WERI-Rb-1 (cell line): ENCODE measurements at regions not wholly inside any gene's neighbourhood (a gene's known extent, or its start where the extent isn't known, plus 50 kb on each side); places are given as distances from the start of the nearest gene placed in this dataset.

Source experiments
- DNase-seq: peaks from one replicate; pipeline ENCODE4 v3.0.0-alpha.2; 2020
- H3K27ac ChIP-seq: fragments of 250-450 bp; sonication (Bioruptor Pico); 2 replicates; pipeline ENCODE4 v1.5.1; 2020; ENCODE audit warnings: mild to moderate bottlenecking, moderate library complexity
- H3K27me3 ChIP-seq: fragments of 250-450 bp; sonication (Bioruptor Pico); 2 replicates; pipeline ENCODE4 v1.5.1; 2021; ENCODE audit warnings: mild to moderate bottlenecking, low read depth, moderate library complexity; ENCODE audit not compliant: insufficient read depth, severe bottlenecking
- H3K36me3 ChIP-seq: fragments of 250-450 bp; sonication (Bioruptor Pico); 2 replicates; pipeline ENCODE4 v1.5.1; 2020; ENCODE audit warnings: mild to moderate bottlenecking, moderate library complexity
- H3K4me3 ChIP-seq: 2 replicates; pipeline ENCODE4 v1.5.1; 2011; ENCODE audit warnings: low read depth, mild to moderate bottlenecking, control low read depth, low read length
- H3K9me3 ChIP-seq: fragments of 250-450 bp; sonication (Bioruptor Pico); 2 replicates; pipeline ENCODE4 v1.5.1; 2021; ENCODE audit warnings: mild to moderate bottlenecking, moderate library complexity; ENCODE audit not compliant: severe bottlenecking
- CTCF ChIP-seq: IDR thresholded peaks from 2 replicates; pipeline ENCODE4 v1.5.1; 2011; ENCODE audit warnings: low read depth, mild to moderate bottlenecking, control low read depth, inconsistent platforms, low read length

- no peak for TF ChIP-seq CTCF
- peak; percentile 33 for DNase-seq
- H3K27ac ChIP-seq: peak overlapping the region; percentile 36; the same call in 1 of the 2 replicates
Observed at GRCh38 chr3:159860269-159861116, 128.1 kb upstream of the IL12A start.

GRCh38 chr3:159861369-159861987 is 127.2 kb upstream of the IL12A start:
- Histone ChIP-seq H3K9me3 (no peaks in the 10 kb centered on the region), H3K36me3 (no peaks in the 10 kb centered on the region), H3K4me3 (no peak overlapping the region), H3K27ac (no peak overlapping the region), H3K27me3 (no peaks in the 10 kb centered on the region)
- TF ChIP-seq CTCF: no peak
- DNase-seq: no peak

More at GRCh38 chr3:159860269-159861116, 128.1 kb upstream of the IL12A start:
- Histone ChIP-seq H3K4me3 (no peak overlapping the region), H3K36me3 (no peaks in the 10 kb centered on the region), H3K9me3 (no peaks in the 10 kb centered on the region), H3K27me3 (no peaks in the 10 kb centered on the region)

- H3K4me3 ChIP-seq: no peak overlapping the region
- no peak for TF ChIP-seq CTCF
- H3K27me3 ChIP-seq: no peaks in the 10 kb centered on the region
- no peaks in the 10 kb centered on the region for H3K36me3 ChIP-seq
- H3K27ac ChIP-seq: no peak overlapping the region
- DNase-seq: no peak
- no peaks in the 10 kb centered on the region for H3K9me3 ChIP-seq
Observed at GRCh38 chr3:159865041-159865579, 123.5 kb upstream of the IL12A start.

GRCh38 chr3:159866201-159866746 is 122.4 kb upstream of the IL12A start:
- no peak overlapping the region for H3K27ac ChIP-seq
- H3K4me3 ChIP-seq: no peak overlapping the region
- H3K9me3 ChIP-seq: no peaks in the 10 kb centered on the region
- H3K36me3 ChIP-seq: no peaks in the 10 kb centered on the region
- TF ChIP-seq CTCF: no peak
- DNase-seq: no peak
- no peaks in the 10 kb centered on the region for H3K27me3 ChIP-seq

- Histone ChIP-seq H3K9me3 (no peaks in the 10 kb centered on the region), H3K27ac (no peak overlapping the region), H3K4me3 (no peak overlapping the region), H3K36me3 (no peaks in the 10 kb centered on the region), H3K27me3 (no peaks in the 10 kb centered on the region)
- TF ChIP-seq CTCF: no peak
- DNase-seq: no peak
Observed at GRCh38 chr3:159867372-159867771, 121.3 kb upstream of the IL12A start.
